ENCODE measurements at regions not wholly inside any gene's neighbourhood (a gene's known extent, or its start where the extent isn't known, plus 50 kb on each side); places are given as distances from the start of the nearest gene placed in this dataset.

GRCh38 chr1:112247961-112248360 is 148.1 kb upstream of the CTTNBP2NL start:
- Histone ChIP-seq H3F3A (ENCODE audit: insufficient read depth, low read length, poor library complexity, severe bottlenecking) (no peaks in the 10 kb centered on the region), H3K9me3 (ENCODE audit: low read length) (no peaks in the 10 kb centered on the region), H3K79me2 (replicated peaks; ENCODE audit: insufficient read depth, low read length) (no peaks in the 10 kb centered on the region), H4K20me1 (ENCODE audit: insufficient read depth) (no peaks in the 10 kb centered on the region), H3K27me3 (ENCODE audit: insufficient read depth, low read depth, low read length) (no peaks in the 10 kb centered on the region), H3K9ac (ENCODE audit: low read length) (no peak overlapping the region), H3K27ac (ENCODE audit: low read length) (no peak overlapping the region), H3K4me2 (ENCODE audit: low read length) (no peak overlapping the region), H3K4me3 (ENCODE audit: low read length) (no peak overlapping the region), H3K9me2 (ENCODE audit: insufficient read depth, low read length) (no peaks in the 10 kb centered on the region), H3K36me3 (ENCODE audit: insufficient read depth, low read length) (no peaks in the 10 kb centered on the region), H2AFZ (ENCODE audit: low read depth, low read length) (no peak overlapping the region)
- TF ChIP-seq EP300 (conservative IDR thresholded peaks at IDR 0.05; ENCODE audit: poor library complexity, severe bottlenecking): no peak
- TF ChIP-seq RAD21 (conservative IDR thresholded peaks at IDR 0.05): no peak

DNA sequence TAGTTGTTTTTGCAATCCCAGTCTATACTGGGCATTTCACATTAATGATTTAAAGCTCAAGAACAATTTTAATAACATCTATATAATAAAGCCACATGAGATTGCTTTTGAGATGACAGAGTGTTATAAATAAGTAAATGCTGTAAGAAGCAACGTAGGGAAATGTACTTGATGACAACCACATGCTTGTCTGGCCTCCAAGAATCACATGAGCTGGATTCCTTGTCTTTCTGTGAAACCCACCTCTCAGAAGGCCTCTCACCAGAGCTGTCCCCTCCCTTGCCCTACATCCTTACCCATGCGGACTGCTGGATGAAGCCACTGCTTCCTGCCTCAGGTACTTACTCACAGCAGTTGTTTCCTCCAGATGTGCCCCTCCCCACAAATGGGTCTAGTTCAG is 145.1 kb upstream of the CTTNBP2NL start:
- Histone ChIP-seq H3K4me3 (ENCODE audit: low read length) (no peak overlapping the region), H3K9me2 (ENCODE audit: insufficient read depth, low read length) (no peaks in the 10 kb centered on the region), H3K4me2 (ENCODE audit: low read length) (no peak overlapping the region), H3K27me3 (ENCODE audit: insufficient read depth, low read depth, low read length) (no peaks in the 10 kb centered on the region), H3K79me2 (replicated peaks; ENCODE audit: insufficient read depth, low read length) (no peaks in the 10 kb centered on the region), H3K27ac (ENCODE audit: low read length) (no peak overlapping the region), H2AFZ (ENCODE audit: low read depth, low read length) (no peak overlapping the region), H3F3A (ENCODE audit: insufficient read depth, low read length, poor library complexity, severe bottlenecking) (no peaks in the 10 kb centered on the region), H3K9me3 (ENCODE audit: low read length) (no peaks in the 10 kb centered on the region), H3K9ac (ENCODE audit: low read length) (no peak overlapping the region), H3K36me3 (ENCODE audit: insufficient read depth, low read length) (no peaks in the 10 kb centered on the region), H4K20me1 (ENCODE audit: insufficient read depth) (no peaks in the 10 kb centered on the region)
- no peak for TF ChIP-seq EZH2 (IDR thresholded peaks at IDR 0.05; ENCODE audit: borderline replicate concordance, insufficient read depth, low read length, poor library complexity, severe bottlenecking)
- TF ChIP-seq POLR2AphosphoS5 (IDR thresholded peaks at IDR 0.05): no peak
- no peak for TF ChIP-seq TAF1 (IDR thresholded peaks at IDR 0.05; ENCODE audit: low read depth)
- TF ChIP-seq SMC3 (conservative IDR thresholded peaks at IDR 0.05; ENCODE audit: poor library complexity): no peak
- no peak for TF ChIP-seq EP300 (conservative IDR thresholded peaks at IDR 0.05; ENCODE audit: poor library complexity, severe bottlenecking)
- TF ChIP-seq RAD21 (conservative IDR thresholded peaks at IDR 0.05): no peak
- no peak for TF ChIP-seq REST (IDR thresholded peaks at IDR 0.05; ENCODE audit: borderline replicate concordance)
- TF ChIP-seq MXI1 (conservative IDR thresholded peaks at IDR 0.05; ENCODE audit: poor library complexity, severe bottlenecking): no peak
- TF ChIP-seq, protein P1, sequence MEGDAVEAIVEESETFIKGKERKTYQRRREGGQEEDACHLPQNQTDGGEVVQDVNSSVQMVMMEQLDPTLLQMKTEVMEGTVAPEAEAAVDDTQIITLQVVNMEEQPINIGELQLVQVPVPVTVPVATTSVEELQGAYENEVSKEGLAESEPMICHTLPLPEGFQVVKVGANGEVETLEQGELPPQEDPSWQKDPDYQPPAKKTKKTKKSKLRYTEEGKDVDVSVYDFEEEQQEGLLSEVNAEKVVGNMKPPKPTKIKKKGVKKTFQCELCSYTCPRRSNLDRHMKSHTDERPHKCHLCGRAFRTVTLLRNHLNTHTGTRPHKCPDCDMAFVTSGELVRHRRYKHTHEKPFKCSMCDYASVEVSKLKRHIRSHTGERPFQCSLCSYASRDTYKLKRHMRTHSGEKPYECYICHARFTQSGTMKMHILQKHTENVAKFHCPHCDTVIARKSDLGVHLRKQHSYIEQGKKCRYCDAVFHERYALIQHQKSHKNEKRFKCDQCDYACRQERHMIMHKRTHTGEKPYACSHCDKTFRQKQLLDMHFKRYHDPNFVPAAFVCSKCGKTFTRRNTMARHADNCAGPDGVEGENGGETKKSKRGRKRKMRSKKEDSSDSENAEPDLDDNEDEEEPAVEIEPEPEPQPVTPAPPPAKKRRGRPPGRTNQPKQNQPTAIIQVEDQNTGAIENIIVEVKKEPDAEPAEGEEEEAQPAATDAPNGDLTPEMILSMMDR (IDR thresholded peaks at IDR 0.05; ENCODE audit: poor library complexity, severe bottlenecking): no peak
